ENCODE measurements at regions not wholly inside any gene's neighbourhood (a gene's known extent, or its start where the extent isn't known, plus 50 kb on each side); places are given as distances from the start of the nearest gene placed in this dataset.
"Not testable (repeated sequence)": the region's sequence is repeated elsewhere in the genome, so short reads cannot be mapped to it uniquely, and the experiment has no call there.

DNA sequence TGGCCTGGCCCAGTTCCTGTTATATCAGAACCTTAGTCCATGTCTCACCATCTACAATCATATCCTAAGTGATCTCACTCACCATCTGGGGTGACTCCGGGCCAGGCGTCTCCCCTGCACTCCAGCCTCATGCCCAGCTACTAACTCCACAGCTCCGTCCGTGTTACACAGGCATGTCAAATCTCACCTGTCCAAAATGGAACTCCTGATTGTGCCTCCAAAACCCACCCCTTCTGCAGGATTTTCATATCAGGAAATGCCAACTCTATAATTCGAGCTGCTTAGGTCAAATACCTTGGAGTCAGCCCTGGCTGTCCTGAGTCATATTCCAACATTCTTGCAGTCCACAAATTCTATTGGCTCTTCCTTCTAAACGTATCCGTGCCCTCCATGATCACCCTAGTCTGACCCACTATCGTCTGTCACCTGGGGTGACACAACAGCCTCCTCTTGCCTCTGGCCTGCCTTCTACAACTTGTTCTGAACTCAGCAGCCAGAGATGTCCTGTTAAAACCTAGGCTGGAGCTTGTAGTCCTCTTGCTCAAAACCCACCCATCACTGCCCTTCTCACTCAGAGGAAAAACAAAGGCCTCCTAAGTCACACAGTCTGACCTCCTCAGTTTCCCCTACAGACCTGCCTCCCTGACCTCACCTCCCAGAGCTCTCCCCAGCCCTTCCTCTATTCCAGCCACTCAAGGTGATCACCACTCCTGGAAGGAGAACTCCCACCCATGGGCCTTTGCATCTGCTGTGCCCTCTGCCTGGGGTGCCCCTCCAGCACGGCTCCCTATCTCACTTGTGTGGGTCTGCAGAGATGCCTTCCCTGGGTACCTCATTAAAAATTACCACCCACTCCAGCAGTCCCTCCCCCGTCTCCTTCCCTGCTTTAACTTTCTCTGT, 85.3 kb upstream of the SIRPA start:
- FAIRE-seq: no peak

DNA sequence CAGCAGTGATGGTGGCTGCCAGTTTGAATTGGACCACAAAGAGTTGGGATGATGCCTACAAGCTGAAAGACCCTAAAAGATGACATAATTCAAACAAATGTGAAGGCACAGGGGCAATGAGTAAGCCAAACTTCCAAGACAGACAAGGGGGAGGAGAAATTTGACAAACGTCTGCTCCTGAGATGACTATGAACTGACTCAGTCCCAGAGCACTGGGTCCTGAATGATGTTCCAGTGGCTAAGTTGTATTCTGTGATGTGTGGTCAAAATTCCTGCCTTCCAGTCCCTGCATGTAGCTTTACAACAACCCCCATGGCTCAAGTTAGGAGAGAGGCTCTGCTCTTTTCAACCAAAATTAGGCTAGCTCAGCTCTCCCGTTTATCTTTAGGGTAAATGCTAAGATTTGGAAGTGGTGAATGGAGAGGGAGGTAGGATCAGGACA, 86.1 kb upstream of the SIRPA start:
- FAIRE-seq: no peak

DNA sequence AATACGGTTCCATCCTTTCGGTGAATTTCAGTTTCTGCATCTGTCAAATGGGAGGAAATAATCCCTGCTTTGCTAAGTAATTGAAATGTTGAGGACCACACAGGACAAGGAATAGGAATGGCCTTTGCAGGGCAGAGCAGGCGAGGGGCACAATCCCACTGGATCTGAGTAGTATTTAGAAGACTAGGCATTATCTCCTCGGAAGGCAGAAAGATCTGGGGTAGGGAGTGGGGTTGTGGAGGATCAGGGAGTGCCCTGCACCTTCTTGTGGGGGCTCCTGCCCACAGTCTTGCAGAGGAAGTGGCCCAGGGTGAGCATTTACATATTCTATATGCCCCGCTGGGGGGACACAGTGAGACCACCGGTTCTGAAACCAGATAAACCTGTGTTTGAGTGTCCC, 87.1 kb upstream of the SIRPA start:
- no peak for FAIRE-seq

DNA sequence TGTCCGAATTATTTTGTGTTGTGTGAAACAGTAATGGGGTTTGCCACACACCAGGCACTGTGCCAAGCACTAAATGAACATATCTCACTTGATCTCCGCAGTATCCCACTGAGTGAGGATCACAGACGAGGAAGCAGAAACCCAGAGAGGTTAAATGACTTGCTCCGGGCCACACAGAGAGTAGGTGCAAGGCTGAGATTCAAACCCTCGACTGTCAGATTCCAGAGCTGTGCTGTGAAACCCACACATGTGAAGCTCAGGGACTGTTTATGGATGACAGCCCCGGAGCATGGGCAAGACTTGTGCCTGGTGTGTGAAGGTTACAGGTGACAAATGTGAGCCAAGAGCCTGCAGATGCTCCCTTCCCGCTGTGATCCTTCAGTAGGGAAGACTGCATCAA, 87.8 kb upstream of the SIRPA start:
- FAIRE-seq: no peak

DNA sequence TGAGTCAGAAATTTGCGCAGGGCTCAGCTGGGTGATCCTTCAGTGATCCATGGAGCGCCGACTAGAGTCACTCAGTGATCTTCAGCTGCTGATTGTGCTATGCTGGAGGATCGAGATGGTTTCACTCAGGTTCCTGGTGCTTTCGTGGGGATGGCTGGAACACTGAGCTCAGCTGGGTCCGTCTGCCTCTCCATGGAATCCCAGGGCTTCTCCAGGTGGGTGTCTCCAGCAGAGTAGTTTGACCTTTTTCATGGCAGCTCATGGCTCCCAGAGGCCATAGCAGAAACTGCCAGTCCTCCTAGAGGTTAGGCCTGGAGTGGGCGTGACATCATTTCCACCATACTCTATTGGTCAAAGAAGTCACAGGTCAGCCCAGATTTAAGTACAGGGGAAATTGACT, 88.8 kb upstream of the SIRPA start:
- no peak for FAIRE-seq

DNA sequence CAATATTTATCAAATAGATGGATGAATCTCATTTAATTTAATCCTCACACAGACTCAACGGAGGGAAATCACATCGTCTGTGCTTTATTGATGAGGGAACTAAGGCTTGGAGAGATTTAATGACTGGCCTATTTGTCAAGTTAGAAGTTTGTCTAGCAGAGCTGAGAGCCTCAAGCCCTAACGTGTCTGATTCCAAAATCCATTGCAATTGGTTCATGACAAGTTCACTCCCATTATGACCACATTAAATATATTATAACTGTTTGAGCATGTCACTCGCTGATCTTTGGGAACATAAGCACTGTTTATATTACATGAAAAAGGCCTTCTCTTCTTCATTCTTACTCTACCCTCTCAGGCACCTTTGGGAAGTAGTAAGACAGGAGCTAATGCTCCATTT, 89.4 kb upstream of the SIRPA start:
- FAIRE-seq: no peak

DNA sequence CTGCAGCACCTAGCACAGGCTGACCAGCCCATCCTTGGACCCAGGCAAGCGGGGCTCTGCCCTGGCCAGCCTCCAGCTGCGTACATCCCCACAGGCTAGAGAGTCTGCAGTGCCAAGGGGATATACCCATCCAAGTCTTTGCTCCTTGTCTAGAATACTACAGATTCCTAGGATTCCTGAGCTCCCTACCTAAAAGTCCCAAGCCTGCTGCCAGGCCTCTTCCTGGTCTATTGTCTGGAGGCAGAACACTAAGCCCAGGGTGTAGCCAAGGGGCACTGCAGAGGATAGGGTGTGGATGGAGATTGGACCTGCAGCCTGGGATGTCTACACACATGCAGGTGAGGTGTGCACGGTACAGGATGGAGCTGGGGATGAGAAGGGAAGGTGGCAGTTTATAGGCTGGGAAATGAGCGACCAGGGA, 90.0 kb upstream of the SIRPA start:
- no peak for FAIRE-seq

DNA sequence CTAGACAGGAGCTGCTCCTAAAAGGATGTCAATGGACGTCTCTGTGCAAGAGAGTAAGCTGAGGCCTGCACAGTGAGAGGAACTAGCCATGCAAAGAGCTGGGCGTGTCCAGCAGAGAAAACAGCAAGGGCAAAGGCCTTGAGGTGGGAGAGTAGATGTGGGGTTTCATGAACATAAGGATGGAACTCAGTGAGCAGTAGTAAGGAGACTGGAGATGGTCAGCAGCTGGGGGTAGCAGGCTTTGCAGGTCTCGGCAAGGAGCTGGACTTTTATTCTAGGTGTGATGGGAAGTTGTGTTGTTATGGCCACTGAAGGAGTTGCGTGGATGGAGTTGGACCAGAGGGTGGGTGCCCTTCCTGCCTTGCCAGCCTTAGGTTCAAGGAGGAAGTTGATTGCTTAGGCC, 90.7 kb upstream of the SIRPA start:
- FAIRE-seq: no peak

DNA sequence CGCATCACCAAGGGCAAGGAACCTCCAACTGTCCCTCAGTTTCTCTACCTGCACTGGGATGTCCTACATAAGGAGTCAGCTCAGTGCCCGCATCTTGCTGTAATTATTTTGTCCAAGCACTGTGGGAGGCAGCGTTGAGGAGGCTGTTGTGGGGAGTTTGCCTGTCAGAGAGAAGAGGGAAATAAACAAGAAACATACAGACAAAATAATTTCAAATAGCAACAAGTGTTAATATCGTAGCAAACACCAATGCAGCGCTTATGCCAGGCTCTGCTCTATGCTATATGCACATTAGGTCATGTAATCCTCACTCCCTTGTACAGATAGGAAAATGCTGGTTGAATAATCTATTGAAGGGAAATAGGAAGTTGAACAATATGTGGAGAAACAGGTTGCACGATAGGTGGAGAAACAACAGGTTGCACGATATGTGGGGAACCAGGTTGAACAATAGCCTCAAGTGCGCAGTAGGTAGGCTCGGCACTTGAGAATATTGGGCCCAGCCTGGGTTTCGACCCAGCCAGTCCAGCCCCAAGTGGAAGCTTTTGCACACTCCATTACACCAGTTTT, 91.2 kb upstream of the SIRPA start:
- no peak for FAIRE-seq

DNA sequence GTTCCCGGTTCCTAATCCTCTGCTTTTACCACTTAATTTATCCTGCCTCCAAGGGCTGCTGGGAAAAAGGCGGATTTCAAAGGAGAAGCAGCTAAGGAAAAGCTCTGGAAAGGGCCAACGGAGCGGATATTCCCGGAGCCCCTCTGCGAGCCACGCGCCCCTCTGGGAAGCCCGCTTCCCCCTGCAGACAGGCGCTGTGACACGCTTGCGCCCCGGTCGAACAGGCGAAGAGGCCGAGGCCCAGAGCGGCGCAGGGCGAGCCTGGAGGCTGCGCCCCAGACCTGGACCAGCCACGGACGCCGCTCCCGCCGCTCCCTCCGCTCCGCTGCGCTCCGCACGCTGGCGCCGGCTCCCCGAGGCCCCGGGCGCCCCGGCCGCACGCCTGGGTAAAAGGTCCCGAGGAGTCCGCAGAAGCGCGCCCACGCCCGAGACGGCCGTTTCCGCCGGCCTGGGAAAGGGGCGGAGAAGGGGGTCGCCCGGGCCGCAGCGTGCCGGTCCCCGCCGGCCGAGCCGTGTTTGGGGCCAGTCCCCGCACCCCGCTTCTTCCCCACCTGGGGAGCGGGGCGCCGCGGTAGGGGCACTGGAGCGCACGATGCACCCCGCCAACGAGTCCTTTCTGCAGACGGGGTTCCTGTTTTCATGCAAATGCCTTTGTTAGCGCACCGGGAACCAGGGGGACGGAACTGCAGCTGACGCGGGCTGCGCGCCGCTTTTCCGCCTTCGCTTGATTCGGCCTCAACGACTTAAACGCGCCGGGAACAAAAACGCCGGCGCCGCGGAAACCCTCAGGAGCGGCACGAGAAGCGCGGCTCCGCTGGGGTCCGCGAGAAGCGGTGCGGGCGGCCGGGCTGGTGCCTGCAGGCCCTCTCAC, 91.9 kb upstream of the SIRPA start:
- no peak for FAIRE-seq

DNA sequence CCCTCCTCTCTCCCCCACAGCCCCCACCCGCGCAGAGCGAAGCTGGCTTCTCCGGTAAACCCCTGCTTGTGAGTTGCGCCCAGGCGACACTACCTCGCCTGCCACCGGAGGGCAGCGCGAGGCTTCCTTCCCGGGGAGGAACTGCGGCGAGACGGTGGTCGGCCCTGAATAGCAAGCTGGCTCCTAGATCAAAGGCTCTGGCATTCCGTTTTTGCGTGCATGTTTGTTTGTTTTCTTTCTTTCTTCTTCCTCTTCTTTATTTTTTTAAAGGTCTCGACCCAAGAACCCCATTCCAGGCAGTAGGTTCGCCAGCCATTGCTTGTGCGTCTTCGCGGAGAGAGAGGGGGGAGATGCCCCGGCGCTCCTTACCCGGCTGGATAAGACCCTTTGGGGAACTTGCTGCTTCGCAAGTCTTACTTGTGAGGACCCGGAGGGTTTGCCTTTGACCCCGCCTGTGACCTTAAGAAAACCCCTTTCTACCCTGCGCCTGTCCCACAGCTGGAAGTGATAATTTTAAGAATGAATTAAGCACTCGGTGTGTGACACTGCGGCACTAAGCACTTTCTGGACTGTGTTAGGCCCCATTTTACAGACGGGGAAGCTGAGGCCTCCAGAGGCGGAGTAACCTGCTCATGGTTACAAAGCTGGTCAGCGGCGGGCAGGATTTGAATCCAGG, 92.7 kb upstream of the SIRPA start:
- FAIRE-seq: no peak

DNA sequence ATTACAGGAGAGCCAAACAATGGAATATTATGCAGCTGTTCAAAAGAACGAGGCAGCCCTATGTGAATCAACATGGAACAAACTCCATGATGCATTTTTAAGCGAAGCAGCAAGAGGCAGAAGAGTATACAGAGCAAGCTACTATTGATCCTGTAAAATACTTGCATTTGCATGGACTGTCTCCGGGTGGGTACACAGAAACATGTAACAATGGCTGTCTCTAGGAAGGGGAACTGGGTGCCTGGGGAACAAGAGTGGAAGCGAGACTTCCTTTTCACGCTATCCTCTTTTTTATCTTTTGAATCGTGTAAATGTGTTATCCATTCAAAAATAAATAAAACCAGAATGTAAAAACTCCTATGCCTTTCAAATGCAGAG, 93.3 kb upstream of the SIRPA start:
- FAIRE-seq: no peak

DNA sequence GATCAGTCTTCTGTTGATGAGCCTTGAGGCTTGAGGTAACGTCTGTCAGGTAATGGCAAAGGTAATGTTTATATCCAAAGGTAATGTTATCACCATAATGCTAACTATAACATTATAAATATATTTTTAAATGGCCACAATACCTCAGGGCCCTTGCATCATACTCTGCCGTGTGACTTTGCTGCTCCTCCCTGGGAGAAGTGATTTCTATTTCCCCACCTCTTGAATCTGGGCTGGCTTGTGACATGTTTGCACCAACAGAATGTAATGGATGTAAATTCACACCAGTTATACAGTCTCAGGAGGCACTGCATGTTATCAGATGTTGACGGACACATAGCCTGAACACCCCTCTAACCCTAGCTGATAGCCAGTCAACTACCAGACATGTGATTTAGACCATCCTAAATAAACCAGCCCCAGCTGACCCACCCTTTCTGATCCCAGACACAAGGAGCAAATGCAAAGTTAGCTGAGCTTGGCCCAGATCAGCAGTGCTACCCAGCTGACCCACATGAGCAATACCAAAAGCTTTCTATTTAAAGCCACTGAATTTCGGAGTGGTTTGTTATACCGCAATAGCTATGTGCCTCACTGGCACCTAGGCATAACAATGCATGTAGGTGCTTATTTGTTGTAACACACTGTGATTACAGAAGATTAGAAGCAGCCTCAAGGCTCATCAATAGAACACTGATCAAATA, 93.8 kb upstream of the SIRPA start:
- FAIRE-seq: no peak

DNA sequence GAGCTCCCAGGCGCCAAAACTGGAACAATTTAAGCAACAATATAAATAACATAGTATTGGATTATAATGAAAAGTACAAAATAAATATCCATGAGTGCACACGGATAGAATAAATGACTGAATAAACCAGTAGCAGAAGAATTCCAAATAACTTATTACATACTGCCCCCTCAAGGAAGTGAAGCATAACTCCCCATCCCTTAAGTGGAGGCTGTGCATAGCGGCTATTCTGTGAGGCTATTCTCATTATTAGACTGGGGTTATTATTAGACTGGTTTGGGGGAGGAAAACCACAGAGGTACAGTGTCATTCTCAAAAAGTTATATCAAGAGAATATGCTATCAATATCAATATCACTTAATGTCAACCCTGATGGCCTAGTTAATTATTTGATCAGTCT, 94.4 kb upstream of the SIRPA start:
- FAIRE-seq: no peak

DNA sequence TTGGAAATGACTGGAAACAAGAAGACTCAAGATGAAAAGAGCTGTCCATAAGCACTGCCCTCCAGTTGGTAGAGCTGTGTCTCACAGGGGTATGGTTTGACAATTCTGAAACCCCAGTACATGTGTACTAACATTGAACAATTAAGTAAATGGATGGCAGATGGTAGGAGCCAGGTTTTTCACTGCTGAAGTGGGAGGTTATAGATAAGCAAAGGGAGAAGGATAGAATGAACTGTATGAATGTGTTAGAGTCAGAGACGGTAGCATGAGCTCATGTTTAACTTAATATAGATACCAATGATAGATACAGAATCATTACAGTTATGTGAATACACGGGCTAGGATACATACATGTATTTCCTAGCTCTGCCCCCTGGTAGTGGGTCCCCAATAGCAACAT, 95.0 kb upstream of the SIRPA start:
- FAIRE-seq: no peak

DNA sequence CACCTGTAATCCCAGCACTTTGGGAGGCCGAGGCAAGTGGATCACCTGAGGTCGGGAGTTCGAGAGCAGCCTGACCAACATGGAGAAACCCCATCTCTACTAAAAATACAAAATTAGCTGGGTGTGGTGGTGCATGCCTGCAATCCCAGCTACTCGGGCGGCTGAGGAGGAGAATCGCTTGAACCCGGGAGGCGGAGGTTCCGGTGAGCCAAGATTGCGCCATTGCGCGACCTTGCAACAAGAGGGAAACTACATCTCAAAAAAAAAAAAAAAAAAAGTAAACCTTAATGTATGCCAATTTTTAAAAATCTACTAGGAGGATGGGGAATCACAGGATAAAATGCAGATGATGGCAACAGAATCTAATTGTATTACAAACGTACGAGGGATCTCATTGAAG, 95.5 kb upstream of the SIRPA start:
- FAIRE-seq: not testable (repeated sequence)

DNA sequence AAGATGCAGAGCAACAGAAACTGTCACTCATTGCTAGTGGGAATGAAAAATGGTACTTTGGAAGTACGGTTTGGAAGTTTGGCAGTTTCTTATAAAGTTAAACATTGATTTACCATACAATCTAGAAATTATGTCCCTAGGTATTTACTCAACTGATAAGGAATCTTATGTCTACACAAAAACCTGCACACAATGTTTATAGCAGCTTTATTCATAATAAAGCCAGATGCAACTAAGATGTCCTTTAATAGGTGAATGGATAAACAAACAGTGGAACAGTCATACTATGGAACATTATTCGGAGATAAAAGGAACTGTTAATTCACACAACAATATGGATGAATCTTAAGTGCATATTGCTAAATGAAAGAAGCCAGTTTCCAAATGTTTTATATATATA, 96.2 kb upstream of the SIRPA start:
- no peak for FAIRE-seq

DNA sequence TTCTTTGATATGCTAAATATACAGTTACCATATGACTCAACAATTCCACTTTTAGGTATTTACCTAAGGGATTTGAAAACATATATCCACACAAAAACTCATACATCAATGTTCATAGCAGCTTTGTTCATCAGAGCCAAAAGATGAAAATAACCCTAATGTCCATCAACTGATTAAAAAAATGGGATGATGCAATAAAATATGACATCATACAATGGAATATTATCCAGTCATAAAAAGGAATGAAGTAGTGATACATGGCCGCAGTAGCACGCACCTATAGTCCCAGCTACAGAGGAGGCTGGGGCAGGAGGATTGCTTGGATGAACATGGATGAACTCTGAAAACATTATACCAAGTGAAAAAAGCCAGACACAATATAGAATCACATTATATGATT, 101.4 kb upstream of the SIRPA start:
- FAIRE-seq: no peak

DNA sequence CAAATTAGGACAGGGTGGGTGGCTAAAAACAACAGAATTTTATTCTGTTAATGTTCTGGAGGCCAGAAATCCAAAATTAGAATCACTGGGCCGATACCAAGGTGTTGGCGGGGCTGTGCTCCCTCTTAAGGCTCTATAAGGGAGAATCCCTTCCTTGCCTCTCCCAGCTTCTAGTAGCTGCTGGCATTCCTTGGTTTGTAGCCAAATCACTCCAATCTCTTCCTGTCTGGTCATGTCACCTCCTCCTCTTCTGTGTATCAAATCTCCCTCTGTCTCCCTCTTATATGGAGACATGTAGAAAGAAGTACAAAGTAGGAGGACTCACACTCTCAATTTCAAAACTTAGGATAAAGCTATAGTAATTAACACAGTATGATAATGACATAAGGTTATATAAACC, 102.9 kb upstream of the SIRPA start:
- no peak for FAIRE-seq

DNA sequence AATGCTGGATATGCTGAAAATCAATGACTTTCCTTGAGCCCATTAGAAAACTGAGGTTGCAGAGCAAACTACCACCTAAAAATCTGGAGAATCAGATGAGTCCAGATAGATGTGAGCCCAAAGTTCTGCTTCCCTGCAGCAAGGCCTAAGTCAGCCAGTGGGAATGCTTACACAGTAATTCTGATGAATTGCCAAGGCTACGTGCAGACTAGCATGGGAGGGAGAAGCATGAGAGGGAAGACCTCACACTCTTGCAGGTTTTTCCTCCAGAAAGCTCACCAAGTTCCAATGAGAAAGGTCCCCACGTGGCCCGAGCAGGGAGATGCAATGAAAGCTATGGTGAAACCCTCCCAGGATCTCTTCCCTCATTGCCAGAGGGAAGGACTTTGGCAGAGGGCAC, 104.8 kb upstream of the SIRPA start:
- FAIRE-seq: no peak

DNA sequence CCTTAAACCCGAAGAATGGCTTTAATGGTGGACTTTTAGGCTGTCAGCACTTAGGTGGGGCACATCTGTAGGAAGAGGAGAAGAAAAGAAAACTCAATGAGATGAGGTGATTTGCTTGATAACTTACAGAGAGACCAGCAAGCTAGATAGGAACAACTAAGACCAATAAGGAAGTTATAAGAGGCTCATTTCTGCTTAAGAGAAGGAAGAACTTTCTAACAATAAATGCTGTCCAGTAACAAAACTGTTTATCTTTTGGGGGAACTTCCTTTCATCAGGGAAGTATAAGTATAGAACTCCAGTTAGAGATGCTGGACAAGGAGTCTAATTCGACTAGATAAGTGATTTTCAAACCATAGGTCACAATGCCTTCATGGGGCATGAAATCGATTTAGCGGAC, 107.2 kb upstream of the SIRPA start:
- FAIRE-seq: no peak

DNA sequence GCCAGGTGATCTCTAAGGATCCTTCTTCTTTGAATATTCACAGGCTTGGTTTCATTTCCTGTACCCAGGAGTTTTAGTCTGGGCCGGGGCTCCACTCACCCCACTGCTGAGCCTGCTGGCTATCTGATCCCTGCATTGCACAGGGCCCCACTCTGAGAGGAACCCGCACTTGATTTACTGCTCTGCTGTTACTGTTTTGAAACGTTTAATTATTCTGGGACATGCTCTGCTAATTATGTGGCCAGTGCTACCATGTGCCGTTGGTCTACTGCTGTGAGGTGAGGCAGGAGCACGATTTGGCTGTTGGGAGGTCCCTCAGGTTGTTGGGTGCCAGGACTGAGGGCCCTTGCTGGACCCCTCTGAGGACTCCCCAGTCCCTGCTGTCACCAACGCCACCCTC, 108.7 kb upstream of the SIRPA start:
- no peak for FAIRE-seq

DNA sequence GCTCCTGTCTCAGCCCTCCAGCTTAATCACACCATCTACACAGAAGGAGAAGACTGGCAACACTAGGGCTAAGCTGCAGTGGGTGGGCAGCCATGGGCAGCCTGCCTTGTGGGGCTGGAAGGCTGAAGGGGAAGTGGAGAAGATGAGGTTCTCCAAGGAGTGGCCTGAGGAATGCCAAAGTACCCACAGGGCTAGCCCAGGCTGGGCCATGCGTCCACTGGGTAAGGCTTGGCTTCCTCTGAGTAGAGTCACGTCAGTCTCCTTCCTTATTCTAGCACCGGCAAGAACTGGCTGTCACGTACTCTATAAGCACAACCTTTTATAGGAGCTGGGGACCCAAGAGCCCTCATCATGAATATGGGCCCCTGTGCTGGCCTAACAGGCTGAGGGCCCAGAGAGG, 110.6 kb upstream of the SIRPA start:
- no peak for FAIRE-seq

Measured in G401.6 (cell line).